Right lobe of liver (tissue), 6 donors: ENCODE measurements at regions not wholly inside any gene's neighbourhood (a gene's known extent, or its start where the extent isn't known, plus 50 kb on each side); places are given as distances from the start of the nearest gene placed in this dataset.

Experiments
- ATAC-seq, 4 donors: fragments of 200-7000 bp; cut with Tn5 transposase; one replicate each; pipeline ENCODE4 v1.9.1; 2020; ENCODE audit warnings: mild to moderate bottlenecking in 4 of 4, moderate library complexity in 4 of 4
- DNase-seq, 3 donors: peaks; one replicate each; pipeline ENCODE4 v3.0.0-alpha.2; 2020
- H3K27ac ChIP-seq, 3 donors: fragments of 200-600 bp; one replicate each; pipeline ENCODE4 v1.8.0; 2022
- H3K27me3 ChIP-seq, 2 donors: fragments of 200-600 bp; one replicate each; pipeline ENCODE4 v1.8.0; 2022
- H3K36me3 ChIP-seq, 4 donors: fragments of 200-600 bp; sonication (generic) in 1 of 4; one replicate each; pipeline versions ENCODE4 v1.5.1 to v1.8.0; 2017 to 2022; ENCODE audit warnings: control low read depth in 1 of 4
- H3K4me1 ChIP-seq, 4 donors: fragments of 200-600 bp; sonication (generic) in 1 of 4; one replicate each; pipeline versions ENCODE4 v1.5.1 to v1.8.0; 2017 to 2022; ENCODE audit warnings: control low read depth in 1 of 4
- H3K4me3 ChIP-seq, 3 donors: fragments of 200-600 bp; one replicate each; pipeline ENCODE4 v1.8.0; 2022
- H3K9me3 ChIP-seq, 4 donors: fragments of 200-600 bp; sonication (generic) in 1 of 4; one replicate each; pipeline versions ENCODE4 v1.5.1 to v1.8.0; 2017 to 2022; ENCODE audit warnings: control low read depth in 1 of 4
- CTCF ChIP-seq, 4 donors: fragments of 200-600 bp in 3 of 4; fragments of 450-650 bp in 1 of 4; IDR thresholded peaks; one replicate each; pipeline versions ENCODE4 v1.5.1 to v1.8.0; 2016 to 2022; ENCODE audit warnings: antibody characterized with exemption in 4 of 4, mild to moderate bottlenecking in 2 of 4
- POLR2A ChIP-seq: fragments of 450-650 bp; IDR thresholded peaks from one replicate; pipeline ENCODE4 v1.6.1; 2017; ENCODE audit warnings: antibody characterized with exemption, mild to moderate bottlenecking
- WGBS: methylation state at CpG from one replicate; pipeline ENCODE4 v1.1.6; 2018; ENCODE audit warnings: low coverage, low lambda C conversion rate; ENCODE audit not compliant: insufficient coverage; ENCODE audit errors: missing lambda C conversion rate; 5-methylcytosine and 5-hydroxymethylcytosine counted together
- intact Hi-C, 2 donors: fragments of 100-400 bp; cut with DNase I; formaldehyde crosslinking; loops; one replicate each; pipeline versions ENCODE4 v1.11.2 to v1.14.1; 2022
- donor health status: DM: no; HTN: yes; CAD: no.
- donor health status: DM: no; HTN: no; CAD: no.
- donor health status: DM: no; HTN: no; CAD: no.
- donor health status: DM: no; HTN: yes; CAD: no.
- donor health status: DM: no; HTN: yes; CAD: no.

GRCh38 chr16:64180136-64180900 lies 941.5 kb downstream of the CDH11 start:
- intact Hi-C loops: no loop called here
- Histone ChIP-seq H3K9me3 (no peaks in the 10 kb centered on the region), H3K4me1 (no peaks in the 10 kb centered on the region), H3K27me3 (no peaks in the 10 kb centered on the region), H3K4me3 (no peak overlapping the region), H3K27ac (no peak overlapping the region), H3K36me3 (no peaks in the 10 kb centered on the region)
- TF ChIP-seq CTCF (IDR thresholded peaks at IDR 0.05): no peak
- no peak for TF ChIP-seq POLR2A
- DNase-seq: no peak
- 34% methylated on average over 4 of the region's 4 CpGs for WGBS
- peak in 2 of 4 donors; percentile 41 to 88 for ATAC-seq

- TF ChIP-seq CTCF (IDR thresholded peaks at IDR 0.05) (no peak), POLR2A (no peak)
- Histone ChIP-seq H3K36me3 (no peaks in the 10 kb centered on the region), H3K4me1 (no peaks in the 10 kb centered on the region), H3K9me3 (no peaks in the 10 kb centered on the region), H3K4me3 (no peak overlapping the region), H3K27me3 (no peaks in the 10 kb centered on the region), H3K27ac (no peak overlapping the region)
- intact Hi-C loops: no loop called here
- ATAC-seq: no peak
- no peak for DNase-seq
- WGBS: 39% methylated on average over 2 of the region's 2 CpGs
These were observed 947.5 kb downstream of the CDH11 start for GRCh38 chr16:64174327-64174726.

- intact Hi-C loops: no loop called here
- no peak for TF ChIP-seq POLR2A
- TF ChIP-seq CTCF (IDR thresholded peaks at IDR 0.05): no peak
- H3K36me3 ChIP-seq: no peaks in the 10 kb centered on the region
- H3K4me1 ChIP-seq: no peaks in the 10 kb centered on the region
- 60% methylated on average over 3 of the region's 3 CpGs for WGBS
- H3K4me3 ChIP-seq: no peak overlapping the region
- ATAC-seq (no peak), DNase-seq (no peak)
- no peaks in the 10 kb centered on the region for H3K9me3 ChIP-seq
- no peaks in the 10 kb centered on the region for H3K27me3 ChIP-seq
- H3K27ac ChIP-seq: no peak overlapping the region
These were observed 949.2 kb downstream of the CDH11 start for GRCh38 chr16:64172652-64173051.

GRCh38 chr16:64172226-64172625 lies 949.6 kb downstream of the CDH11 start:
- Histone ChIP-seq H3K4me1 (no peaks in the 10 kb centered on the region), H3K4me3 (no peak overlapping the region), H3K27ac (no peak overlapping the region), H3K9me3 (no peaks in the 10 kb centered on the region), H3K27me3 (no peaks in the 10 kb centered on the region), H3K36me3 (no peaks in the 10 kb centered on the region)
- 86% methylated on average over 1 of the region's 1 CpG for WGBS
- ATAC-seq (no peak), DNase-seq (no peak)
- intact Hi-C loops: no loop called here
- TF ChIP-seq CTCF (IDR thresholded peaks at IDR 0.05): no peak
- no peak for TF ChIP-seq POLR2A
